NCI-H2081 treated with DMSO at 0.1 percent for 48 hours (cell line): ENCODE measurements at regions not wholly inside any gene's neighbourhood (a gene's known extent, or its start where the extent isn't known, plus 50 kb on each side); places are given as distances from the start of the nearest gene placed in this dataset.
"Not testable (repeated sequence)": the region's sequence is repeated elsewhere in the genome, so short reads cannot be mapped to it uniquely, and the experiment has no call there.

Experiments used
- DNase-seq: peaks from one replicate; lab custom pipeline; 2025; lab: John Stamatoyannopoulos, UW

- no peak for DNase-seq
These were observed 296.3 kb upstream of the PRKD1 start for GRCh38 chr14:30223966-30224365.

GRCh38 chr14:30225176-30225575, 297.5 kb upstream of the PRKD1 start:
- no peak for DNase-seq

- no peak for DNase-seq
These were observed 299.8 kb upstream of the PRKD1 start for GRCh38 chr14:30227436-30227835.

GRCh38 chr14:30227876-30228275, 300.2 kb upstream of the PRKD1 start:
- no peak for DNase-seq

- no peak for DNase-seq
These were observed 303.1 kb upstream of the PRKD1 start for GRCh38 chr14:30230719-30231118.

- no peak for DNase-seq
These were observed 307.3 kb upstream of the PRKD1 start for GRCh38 chr14:30234966-30235365.

GRCh38 chr14:30235485-30235884, 307.8 kb upstream of the PRKD1 start:
- DNase-seq: no peak

- no peak for DNase-seq
These were observed 311.3 kb upstream of the PRKD1 start for GRCh38 chr14:30238936-30239335.

GRCh38 chr14:30240018-30240417, 312.4 kb upstream of the PRKD1 start:
- DNase-seq: no peak

- DNase-seq: no peak
These were observed 313.0 kb upstream of the PRKD1 start for GRCh38 chr14:30240685-30241084.

- DNase-seq: no peak
These were observed 315.1 kb upstream of the PRKD1 start for GRCh38 chr14:30242744-30243143.

- DNase-seq: no peak
These were observed 315.6 kb upstream of the PRKD1 start for GRCh38 chr14:30243207-30243606.

GRCh38 chr14:30243805-30244204, 315.2 kb upstream of the G2E3 start:
- no peak for DNase-seq

GRCh38 chr14:30244348-30244747, 314.6 kb upstream of the G2E3 start:
- DNase-seq: not testable (repeated sequence)

- DNase-seq: no peak
These were observed 307.9 kb upstream of the G2E3 start for GRCh38 chr14:30251017-30251416.

GRCh38 chr14:30251557-30252100, 307.3 kb upstream of the G2E3 start:
- DNase-seq: no peak

- no peak for DNase-seq
These were observed 306.8 kb upstream of the G2E3 start for GRCh38 chr14:30252151-30252550.

GRCh38 chr14:30252783-30253674, 305.9 kb upstream of the G2E3 start:
- no peak for DNase-seq

- no peak for DNase-seq
These were observed 302.3 kb upstream of the G2E3 start for GRCh38 chr14:30256627-30257026.

- no peak for DNase-seq
These were observed 300.9 kb upstream of the G2E3 start for GRCh38 chr14:30257946-30258661.

- no peak for DNase-seq
These were observed 297.9 kb upstream of the G2E3 start for GRCh38 chr14:30260833-30261607.

GRCh38 chr14:30264161-30264560, 294.8 kb upstream of the G2E3 start:
- DNase-seq: no peak
